Osteoblast (primary cell): ENCODE measurements at regions not wholly inside any gene's neighbourhood (a gene's known extent, or its start where the extent isn't known, plus 50 kb on each side); places are given as distances from the start of the nearest gene placed in this dataset.

Experiments used
- DNase-seq: peaks from one replicate; pipeline ENCODE4 v3.0.0; 2011; ENCODE audit warnings: low spot score, mixed read lengths; ENCODE audit not compliant: insufficient read length; ENCODE audit errors: missing footprints
- H2AFZ ChIP-seq: 2 replicates; pipeline ENCODE4 v1.6.0; 2011; ENCODE audit warnings: mild to moderate bottlenecking, low read length
- H3K27ac ChIP-seq: 2 replicates; pipeline ENCODE4 v1.5.1; 2011; ENCODE audit warnings: mild to moderate bottlenecking, low read depth, low read length, moderate library complexity
- H3K27me3 ChIP-seq: 2 replicates; pipeline ENCODE4 v1.6.0; 2012; ENCODE audit warnings: mild to moderate bottlenecking, control low read depth, inconsistent platforms, low read length, moderate library complexity; ENCODE audit not compliant: insufficient read depth
- H3K36me3 ChIP-seq: 2 replicates; pipeline ENCODE4 v1.5.1; 2011; ENCODE audit warnings: mild to moderate bottlenecking, low read length, control low read depth, moderate library complexity; ENCODE audit not compliant: insufficient read depth
- H3K4me1 ChIP-seq: 2 replicates; pipeline ENCODE4 v1.5.1; 2011; ENCODE audit warnings: mild to moderate bottlenecking, low read length, control low read depth, moderate library complexity; ENCODE audit not compliant: insufficient read depth
- H3K4me2 ChIP-seq: 2 replicates; pipeline ENCODE4 v1.6.0; 2011; ENCODE audit warnings: mild to moderate bottlenecking, low read length; ENCODE audit not compliant: insufficient read depth
- H3K4me3 ChIP-seq: fragments of 200-600 bp; sonication (generic); 3 replicates; pipeline ENCODE4 v1.5.1; 2012; ENCODE audit warnings: mild to moderate bottlenecking, low read length, inconsistent platforms; ENCODE audit not compliant: insufficient read depth
- H3K79me2 ChIP-seq: 2 replicates; pipeline ENCODE4 v1.6.0; 2012; ENCODE audit warnings: mild to moderate bottlenecking, low read length, control low read depth, inconsistent platforms; ENCODE audit not compliant: insufficient read depth
- H3K9me3 ChIP-seq: 2 replicates; pipeline ENCODE4 v1.5.1; 2011; ENCODE audit warnings: low read depth, low read length, control low read depth
- H4K20me1 ChIP-seq: 2 replicates; pipeline ENCODE4 v1.6.0; 2012; ENCODE audit warnings: mild to moderate bottlenecking, low read length, control low read depth; ENCODE audit not compliant: insufficient read depth
- TF ChIP-seq, protein P1 (sequence below): IDR thresholded peaks from 2 replicates; pipeline ENCODE4 v1.5.1; 2011; ENCODE audit warnings: mild to moderate bottlenecking, low read depth, low read length, moderate library complexity; ENCODE audit errors: extremely low read depth

DNA sequence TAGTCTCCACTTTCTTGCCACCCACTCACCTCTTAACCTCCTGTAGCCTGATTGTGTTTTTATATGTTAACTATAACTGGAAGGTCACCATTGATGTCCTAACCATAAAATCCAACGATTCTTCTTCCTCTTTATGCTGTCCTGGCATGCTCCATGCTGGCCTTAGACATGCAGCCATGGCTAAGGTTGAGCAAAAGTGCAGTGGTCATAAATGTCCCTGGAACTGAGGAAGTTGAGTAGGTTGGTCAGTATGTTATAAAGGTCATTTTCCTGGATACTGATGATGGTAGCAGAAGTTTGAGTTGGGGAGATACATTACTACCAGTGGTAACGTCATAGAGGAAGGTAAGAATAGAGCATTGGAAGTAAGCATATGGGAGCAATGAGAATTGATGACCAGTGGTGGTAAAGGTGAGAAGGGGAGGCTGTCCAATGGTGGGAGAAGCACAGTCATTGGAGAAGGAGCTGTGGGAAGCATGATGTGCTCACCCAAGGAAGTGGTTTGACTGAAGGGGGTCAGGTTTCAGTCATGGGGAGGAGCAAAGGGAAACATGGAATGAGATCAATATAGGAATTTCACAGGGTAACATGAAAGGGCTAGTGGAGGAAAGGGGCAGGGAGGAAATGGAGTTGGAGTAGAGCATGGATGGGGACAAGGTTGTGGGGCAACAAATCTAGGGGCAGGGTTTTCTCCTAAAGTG, 240.8 kb downstream of the DACT1 start:
- DNase-seq: no peak
- no peak overlapping the region for H3K4me3 ChIP-seq
- no peaks in the 10 kb centered on the region for H3K9me3 ChIP-seq
- TF ChIP-seq, protein P1, sequence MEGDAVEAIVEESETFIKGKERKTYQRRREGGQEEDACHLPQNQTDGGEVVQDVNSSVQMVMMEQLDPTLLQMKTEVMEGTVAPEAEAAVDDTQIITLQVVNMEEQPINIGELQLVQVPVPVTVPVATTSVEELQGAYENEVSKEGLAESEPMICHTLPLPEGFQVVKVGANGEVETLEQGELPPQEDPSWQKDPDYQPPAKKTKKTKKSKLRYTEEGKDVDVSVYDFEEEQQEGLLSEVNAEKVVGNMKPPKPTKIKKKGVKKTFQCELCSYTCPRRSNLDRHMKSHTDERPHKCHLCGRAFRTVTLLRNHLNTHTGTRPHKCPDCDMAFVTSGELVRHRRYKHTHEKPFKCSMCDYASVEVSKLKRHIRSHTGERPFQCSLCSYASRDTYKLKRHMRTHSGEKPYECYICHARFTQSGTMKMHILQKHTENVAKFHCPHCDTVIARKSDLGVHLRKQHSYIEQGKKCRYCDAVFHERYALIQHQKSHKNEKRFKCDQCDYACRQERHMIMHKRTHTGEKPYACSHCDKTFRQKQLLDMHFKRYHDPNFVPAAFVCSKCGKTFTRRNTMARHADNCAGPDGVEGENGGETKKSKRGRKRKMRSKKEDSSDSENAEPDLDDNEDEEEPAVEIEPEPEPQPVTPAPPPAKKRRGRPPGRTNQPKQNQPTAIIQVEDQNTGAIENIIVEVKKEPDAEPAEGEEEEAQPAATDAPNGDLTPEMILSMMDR: no peak
- no peak overlapping the region for H3K4me2 ChIP-seq
- H3K36me3 ChIP-seq: no peaks in the 10 kb centered on the region
- H2AFZ ChIP-seq: no peak overlapping the region
- H3K79me2 ChIP-seq: no peaks in the 10 kb centered on the region
- no peaks in the 10 kb centered on the region for H3K27me3 ChIP-seq
- no peaks in the 10 kb centered on the region for H4K20me1 ChIP-seq
- peaks cover 13% of the 10 kb centered on the region for H3K4me1 ChIP-seq
- no peak overlapping the region for H3K27ac ChIP-seq

DNA sequence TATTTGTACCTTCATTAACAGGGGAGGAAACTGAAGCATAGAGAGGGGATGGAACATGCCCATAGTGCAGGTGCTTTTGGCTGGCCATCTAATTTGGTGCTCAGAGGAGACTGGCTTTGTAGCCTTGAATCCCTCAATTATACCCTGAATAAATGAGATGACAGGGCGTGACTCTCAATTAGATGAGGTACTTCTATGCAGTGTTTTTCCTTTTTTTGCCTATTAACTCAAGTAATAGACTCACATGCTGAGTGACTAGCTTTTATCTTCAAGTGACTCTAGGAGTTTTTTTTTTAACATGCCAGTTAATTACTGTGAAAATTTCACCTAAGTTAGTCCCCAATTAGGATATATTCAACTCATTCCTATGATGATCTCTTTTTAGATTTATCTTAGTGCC, 243.7 kb downstream of the DACT1 start:
- TF ChIP-seq, protein P1: no peak
- H4K20me1 ChIP-seq: no peaks in the 10 kb centered on the region
- H2AFZ ChIP-seq: no peak overlapping the region
- no peak overlapping the region for H3K27ac ChIP-seq
- H3K4me3 ChIP-seq: no peak overlapping the region
- H3K9me3 ChIP-seq: no peaks in the 10 kb centered on the region
- H3K36me3 ChIP-seq: no peaks in the 10 kb centered on the region
- DNase-seq: no peak
- no peaks in the 10 kb centered on the region for H3K79me2 ChIP-seq
- no peaks in the 10 kb centered on the region for H3K27me3 ChIP-seq
- H3K4me1 ChIP-seq: peaks cover 13% of the 10 kb centered on the region
- no peak overlapping the region for H3K4me2 ChIP-seq

DNA sequence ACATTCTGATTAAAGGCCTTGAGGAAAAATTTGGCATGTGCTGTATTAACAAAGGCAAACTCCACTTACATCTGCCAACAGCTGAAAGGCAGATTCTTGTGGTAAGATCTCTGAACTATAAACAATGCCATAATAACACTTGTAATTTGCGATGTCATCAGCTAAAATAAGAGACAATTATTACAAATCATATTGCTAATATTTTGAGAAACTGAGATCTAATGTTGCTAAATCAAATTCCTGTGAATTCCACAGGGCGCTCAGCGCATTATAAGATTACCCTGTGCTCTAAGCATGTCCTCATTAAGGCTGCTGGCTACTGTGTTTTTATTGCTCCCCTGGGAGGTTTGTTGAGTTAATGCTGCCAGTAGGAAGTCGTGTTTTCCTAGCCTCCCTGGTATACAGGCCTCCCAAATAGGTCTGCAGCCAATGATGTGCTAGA, 244.8 kb downstream of the DACT1 start:
- TF ChIP-seq, protein P1: no peak
- Histone ChIP-seq H2AFZ (no peak overlapping the region), H3K9me3 (no peaks in the 10 kb centered on the region), H3K27ac (no peak overlapping the region), H3K27me3 (no peaks in the 10 kb centered on the region), H3K79me2 (no peaks in the 10 kb centered on the region), H3K4me1 (peaks cover 13% of the 10 kb centered on the region), H3K4me2 (peak overlapping the region; percentile 31), H4K20me1 (no peaks in the 10 kb centered on the region), H3K36me3 (no peaks in the 10 kb centered on the region), H3K4me3 (no peak overlapping the region)
- DNase-seq: no peak

DNA sequence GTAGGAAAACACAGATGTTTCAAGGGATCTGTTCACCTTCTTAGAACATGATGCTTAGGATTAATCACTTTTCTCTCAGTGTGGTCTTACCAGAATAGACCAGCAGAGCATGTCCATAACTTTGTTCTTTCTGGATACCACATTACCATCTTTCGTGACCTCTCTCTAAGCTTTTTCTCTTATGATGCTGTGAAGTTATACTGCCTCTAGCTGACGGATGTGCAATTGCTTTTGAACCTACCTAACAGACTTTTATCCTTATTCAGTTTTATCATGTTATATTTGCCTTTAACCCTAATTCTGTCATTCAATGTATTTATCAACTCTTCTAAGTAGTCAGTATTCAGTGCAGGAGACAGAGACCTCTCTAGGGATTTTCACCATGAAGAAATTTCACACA, 246.7 kb downstream of the DACT1 start:
- Histone ChIP-seq H3K79me2 (no peaks in the 10 kb centered on the region), H3K9me3 (no peaks in the 10 kb centered on the region), H4K20me1 (no peaks in the 10 kb centered on the region), H3K4me2 (no peak overlapping the region), H2AFZ (no peak overlapping the region), H3K4me1 (peaks cover 13% of the 10 kb centered on the region), H3K4me3 (no peak overlapping the region), H3K36me3 (no peaks in the 10 kb centered on the region), H3K27me3 (no peaks in the 10 kb centered on the region), H3K27ac (no peak overlapping the region)
- DNase-seq: no peak
- TF ChIP-seq, protein P1: peak; percentile 17
